Skeletal muscle tissue (tissue), 3 donors: ENCODE measurements at regions not wholly inside any gene's neighbourhood (a gene's known extent, or its start where the extent isn't known, plus 50 kb on each side); places are given as distances from the start of the nearest gene placed in this dataset.
"Not testable (repeated sequence)": the region's sequence is repeated elsewhere in the genome, so short reads cannot be mapped to it uniquely, and the experiment has no call there.

Experiments used
- H3K27ac ChIP-seq: one replicate; pipeline ENCODE4 v1.7.0; 2013; ENCODE audit warnings: mild to moderate bottlenecking, low read depth, low read length, inconsistent platforms
- H3K27me3 ChIP-seq, 3 donors: one replicate each; pipeline ENCODE4 v1.7.0; 2013; ENCODE audit warnings: low read length in 3 of 3; ENCODE audit not compliant: control insufficient read depth in 3 of 3, insufficient read depth in 3 of 3
- H3K36me3 ChIP-seq, 3 donors: one replicate each; pipeline ENCODE4 v1.7.0; 2013; ENCODE audit warnings: low read length in 3 of 3; ENCODE audit not compliant: control insufficient read depth in 3 of 3, insufficient read depth in 3 of 3
- H3K4me1 ChIP-seq, 3 donors: one replicate each; pipeline ENCODE4 v1.7.0; 2013; ENCODE audit warnings: low read length in 3 of 3, mild to moderate bottlenecking in 3 of 3; ENCODE audit not compliant: control insufficient read depth in 3 of 3, insufficient read depth in 3 of 3
- H3K4me3 ChIP-seq, 3 donors: one replicate each; pipeline ENCODE4 v1.7.0; 2013; ENCODE audit warnings: low read length in 3 of 3
- H3K9ac ChIP-seq, 3 donors: one replicate each; pipeline ENCODE4 v1.7.0; 2013; ENCODE audit warnings: low read length in 3 of 3, mild to moderate bottlenecking in 3 of 3, moderate library complexity in 2 of 3, low read depth in 1 of 3
- H3K9me3 ChIP-seq, 3 donors: one replicate each; pipeline ENCODE4 v1.7.0; 2013; ENCODE audit warnings: low read length in 3 of 3; ENCODE audit not compliant: control insufficient read depth in 3 of 3
- donor health status: Osteomylitis.

- Histone ChIP-seq H3K36me3 (no peaks in the 10 kb centered on the region), H3K9ac (no peak overlapping the region), H3K9me3 (no peaks in the 10 kb centered on the region), H3K4me1 (no peaks in the 10 kb centered on the region), H3K27ac (no peak overlapping the region), H3K4me3 (no peak overlapping the region), H3K27me3 (no peaks in the 10 kb centered on the region)
These were observed 149.9 kb upstream of the PRR16 start for GRCh38 chr5:120314191-120314590.

- no peaks in the 10 kb centered on the region for H3K27me3 ChIP-seq
- no peaks in the 10 kb centered on the region for H3K36me3 ChIP-seq
- no peak overlapping the region for H3K4me3 ChIP-seq
- H3K9ac ChIP-seq, result no peak overlapping the region
- no peak overlapping the region for H3K27ac ChIP-seq
- no peaks in the 10 kb centered on the region for H3K9me3 ChIP-seq
- H3K4me1 ChIP-seq, result no peaks in the 10 kb centered on the region
These were observed 143.5 kb upstream of the PRR16 start for GRCh38 chr5:120320626-120321025.

- Histone ChIP-seq H3K4me3 (no peak overlapping the region), H3K4me1 (no peaks in the 10 kb centered on the region), H3K9me3 (peaks cover 0 to 3% (median 0%) of the 10 kb centered on the region in 3 donors), H3K36me3 (no peaks in the 10 kb centered on the region), H3K27ac (no peak overlapping the region), H3K9ac (no peak overlapping the region), H3K27me3 (no peaks in the 10 kb centered on the region)
These were observed 137.4 kb upstream of the PRR16 start for GRCh38 chr5:120326651-120327050.

GRCh38 chr5:120327180-120327579 is 136.9 kb upstream of the PRR16 start:
- Histone ChIP-seq H3K27ac (no peak overlapping the region), H3K4me1 (no peaks in the 10 kb centered on the region), H3K9ac (no peak overlapping the region), H3K4me3 (no peak overlapping the region), H3K9me3 (peaks cover 0 to 3% (median 0%) of the 10 kb centered on the region in 3 donors), H3K36me3 (no peaks in the 10 kb centered on the region), H3K27me3 (no peaks in the 10 kb centered on the region)

- H3K9ac ChIP-seq, result no peak overlapping the region
- no peak overlapping the region for H3K4me3 ChIP-seq
- peaks cover 0 to 3% (median 0%) of the 10 kb centered on the region in 3 donors for H3K9me3 ChIP-seq
- no peaks in the 10 kb centered on the region for H3K36me3 ChIP-seq
- no peak overlapping the region for H3K27ac ChIP-seq
- no peaks in the 10 kb centered on the region for H3K4me1 ChIP-seq
- H3K27me3 ChIP-seq, result no peaks in the 10 kb centered on the region
These were observed 135.0 kb upstream of the PRR16 start for GRCh38 chr5:120329095-120329494.

- H3K36me3 ChIP-seq, result no peaks in the 10 kb centered on the region
- H3K4me1 ChIP-seq, result no peaks in the 10 kb centered on the region
- H3K4me3 ChIP-seq, result no peak overlapping the region
- H3K9ac ChIP-seq, result no peak overlapping the region
- no peaks in the 10 kb centered on the region for H3K27me3 ChIP-seq
- peaks cover 0 to 3% (median 0%) of the 10 kb centered on the region in 3 donors for H3K9me3 ChIP-seq
- no peak overlapping the region for H3K27ac ChIP-seq
These were observed 133.5 kb upstream of the PRR16 start for GRCh38 chr5:120330558-120330957.

- Histone ChIP-seq H3K9me3 (no peaks in the 10 kb centered on the region), H3K4me3 (no peak overlapping the region), H3K27me3 (no peaks in the 10 kb centered on the region), H3K36me3 (no peaks in the 10 kb centered on the region), H3K9ac (no peak overlapping the region), H3K4me1 (no peaks in the 10 kb centered on the region), H3K27ac (no peak overlapping the region)
These were observed 119.9 kb upstream of the PRR16 start for GRCh38 chr5:120344181-120344580.

GRCh38 chr5:120345947-120346346 is 118.2 kb upstream of the PRR16 start:
- no peaks in the 10 kb centered on the region for H3K36me3 ChIP-seq
- H3K27me3 ChIP-seq, result no peaks in the 10 kb centered on the region
- no peak overlapping the region for H3K4me3 ChIP-seq
- no peak overlapping the region for H3K9ac ChIP-seq
- H3K9me3 ChIP-seq, result peaks cover 0 to 4% (median 0%) of the 10 kb centered on the region in 3 donors
- no peaks in the 10 kb centered on the region for H3K4me1 ChIP-seq
- H3K27ac ChIP-seq, result no peak overlapping the region

GRCh38 chr5:120351071-120351470 is 113.0 kb upstream of the PRR16 start:
- H3K36me3 ChIP-seq, H3K4me3 ChIP-seq, H3K27ac ChIP-seq, H3K9me3 ChIP-seq, H3K4me1 ChIP-seq, H3K27me3 ChIP-seq, H3K9ac ChIP-seq: not testable (repeated sequence)

GRCh38 chr5:120354126-120354525 is 110.0 kb upstream of the PRR16 start:
- Histone ChIP-seq H3K4me3 (no peak overlapping the region), H3K27me3 (no peaks in the 10 kb centered on the region), H3K27ac (no peak overlapping the region), H3K9me3 (peaks cover 0 to 6% (median 0%) of the 10 kb centered on the region in 3 donors), H3K36me3 (no peaks in the 10 kb centered on the region), H3K4me1 (no peaks in the 10 kb centered on the region), H3K9ac (no peak overlapping the region)

- Histone ChIP-seq H3K9ac (no peak overlapping the region), H3K27ac (no peak overlapping the region), H3K36me3 (no peaks in the 10 kb centered on the region), H3K4me1 (no peaks in the 10 kb centered on the region), H3K4me3 (no peak overlapping the region), H3K27me3 (no peaks in the 10 kb centered on the region), H3K9me3 (no peaks in the 10 kb centered on the region)
These were observed 105.2 kb upstream of the PRR16 start for GRCh38 chr5:120358949-120359348.
